CD1c-positive myeloid dendritic cell (primary cell): ENCODE measurements at regions not wholly inside any gene's neighbourhood (a gene's known extent, or its start where the extent isn't known, plus 50 kb on each side); places are given as distances from the start of the nearest gene placed in this dataset.

ENCODE experiments used
- DNase-seq: peaks from one replicate; pipeline ENCODE4 v3.0.0-alpha.2; 2016; ENCODE audit errors: extremely low spot score

- no peak for DNase-seq
These were observed 52.5 kb upstream of the CCDC150 start for GRCh38 chr2:196587056-196587455.

- no peak for DNase-seq
These were observed 51.8 kb upstream of the CCDC150 start for GRCh38 chr2:196587739-196588138.

GRCh38 chr2:196589419-196589818 is 50.1 kb upstream of the CCDC150 start:
- DNase-seq = no peak
